A172 (cell line): ENCODE measurements at regions not wholly inside any gene's neighbourhood (a gene's known extent, or its start where the extent isn't known, plus 50 kb on each side); places are given as distances from the start of the nearest gene placed in this dataset.

Experiments used
- DNase-seq: peaks from one replicate; pipeline ENCODE4 v3.0.0-alpha.2; 2015; ENCODE audit warnings: low spot score

DNA sequence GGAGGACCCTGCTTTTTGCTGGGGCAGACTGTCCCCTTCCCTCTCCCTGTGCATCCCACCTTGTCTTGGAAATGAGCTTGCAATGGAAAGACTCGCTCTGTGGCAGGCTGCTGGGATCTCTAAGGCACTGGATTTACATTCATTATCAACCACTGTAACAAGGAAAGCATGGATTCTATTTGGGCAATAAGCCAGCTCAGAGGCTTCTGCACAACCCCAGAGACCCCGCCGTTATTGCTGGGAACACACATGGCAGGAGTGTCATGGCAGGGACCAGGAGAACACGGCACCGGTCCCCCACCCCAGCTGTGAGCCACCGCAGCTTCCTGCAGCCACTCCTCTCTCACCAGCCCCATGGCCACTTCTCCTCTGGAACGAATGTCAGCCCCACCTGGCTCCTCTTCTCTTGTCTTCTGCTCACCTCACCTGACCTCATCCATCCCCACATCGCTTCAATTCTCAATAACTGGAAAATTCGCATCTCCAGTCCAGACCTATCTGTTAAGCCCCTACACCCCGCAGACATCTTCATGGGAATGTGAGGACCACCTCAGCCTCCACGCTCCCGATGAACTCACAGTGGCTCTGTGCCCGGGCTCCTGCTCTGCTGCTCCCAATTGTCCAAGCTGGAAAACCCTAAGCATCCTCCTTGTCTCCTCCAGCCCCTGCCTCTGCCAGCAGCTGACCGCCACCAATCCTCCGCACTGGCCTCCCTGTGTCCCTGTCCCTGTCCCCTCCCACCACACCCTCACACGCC is 181.5 kb downstream of the USP12 start:
- DNase-seq = no peak

DNA sequence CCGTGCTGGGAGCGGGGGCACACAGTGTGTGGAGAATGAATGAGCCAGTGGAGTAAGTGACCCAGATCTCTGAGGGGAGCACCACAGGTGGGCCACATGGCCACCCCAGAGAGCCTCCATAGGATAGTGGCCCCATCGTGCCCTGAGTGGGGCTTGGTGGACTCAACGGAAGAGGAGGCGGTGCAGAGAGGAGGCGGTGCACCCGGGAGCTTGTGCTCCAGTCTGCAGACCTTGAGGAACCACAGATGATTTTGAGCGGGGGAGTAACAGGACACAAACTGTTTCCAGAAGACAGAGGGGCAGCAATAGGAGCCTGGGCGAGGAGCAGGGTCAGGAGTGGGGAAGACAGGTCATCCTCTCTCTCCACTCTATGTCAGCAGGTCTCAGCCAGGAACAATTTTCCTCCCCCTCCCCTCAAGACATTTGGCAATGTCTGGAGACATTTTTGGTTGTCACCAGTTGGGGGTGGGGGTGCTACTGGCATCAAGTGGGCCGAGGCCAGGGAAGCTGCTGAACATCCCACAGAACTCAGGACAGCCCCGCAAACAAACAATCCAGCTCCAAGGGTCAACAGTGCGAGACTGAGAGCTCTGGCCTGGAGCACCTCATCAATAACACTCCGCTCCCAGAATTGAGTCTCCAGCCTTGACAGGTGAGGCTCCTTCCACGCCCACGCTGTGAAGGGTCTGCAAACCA is 182.2 kb downstream of the USP12 start:
- DNase-seq = no peak

DNA sequence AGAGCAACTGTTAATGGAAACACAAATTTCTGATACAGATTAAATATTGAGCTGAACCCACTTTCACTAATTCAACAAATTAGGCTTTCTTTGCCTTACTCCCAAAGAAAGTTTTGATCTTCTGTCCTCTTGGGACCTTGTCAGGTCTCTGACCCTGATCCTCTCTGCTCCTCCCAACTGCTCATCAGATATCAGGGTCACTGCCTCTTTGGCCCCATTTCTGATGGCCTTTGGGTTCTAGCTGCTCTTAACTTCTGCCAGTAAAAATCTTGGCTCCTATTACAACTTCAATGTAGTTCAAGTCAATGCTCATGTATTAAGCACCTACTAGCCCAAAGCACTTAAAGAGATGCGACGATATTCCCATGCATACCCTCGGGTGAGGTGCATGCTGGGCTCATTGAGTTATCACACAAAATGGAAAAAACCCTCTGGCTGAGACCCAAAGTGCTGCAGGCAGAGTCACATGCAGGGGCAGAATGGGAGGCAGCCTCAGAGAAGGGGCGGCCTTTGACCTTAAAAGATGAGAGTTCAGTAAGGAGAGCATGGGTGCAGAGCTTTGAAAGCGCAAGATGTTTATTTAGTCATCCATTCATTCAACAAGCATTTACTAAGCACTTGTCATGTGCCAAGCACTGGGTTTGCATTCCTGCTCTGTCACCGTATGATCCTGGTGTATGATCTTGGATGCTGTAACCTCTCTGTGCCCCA is 183.4 kb downstream of the USP12 start:
- DNase-seq = no peak

DNA sequence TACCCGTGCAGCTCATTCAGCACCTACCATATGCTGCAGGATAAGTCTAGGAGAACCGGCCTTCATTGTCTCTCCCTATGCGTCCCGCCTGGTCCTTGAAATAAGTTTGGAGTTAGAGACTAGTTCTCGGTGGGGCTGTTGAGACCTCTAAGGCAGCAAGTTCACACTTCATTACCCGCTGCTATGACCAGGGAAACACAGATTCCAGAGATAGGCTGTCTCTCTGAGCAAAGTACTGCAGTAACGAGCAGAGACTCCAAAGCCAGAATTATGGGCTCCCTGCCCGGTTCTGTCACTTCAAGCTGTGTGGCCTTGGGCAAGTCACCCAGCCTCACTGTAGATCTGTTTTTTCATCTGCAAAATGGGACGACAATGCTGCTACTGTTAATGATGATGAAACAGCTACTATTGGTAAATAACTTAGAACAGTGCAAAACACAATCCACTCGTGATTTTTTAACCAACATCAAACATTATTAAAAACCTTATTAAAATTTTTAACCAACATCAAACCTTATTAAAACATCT is 184.1 kb downstream of the USP12 start:
- no peak for DNase-seq

DNA sequence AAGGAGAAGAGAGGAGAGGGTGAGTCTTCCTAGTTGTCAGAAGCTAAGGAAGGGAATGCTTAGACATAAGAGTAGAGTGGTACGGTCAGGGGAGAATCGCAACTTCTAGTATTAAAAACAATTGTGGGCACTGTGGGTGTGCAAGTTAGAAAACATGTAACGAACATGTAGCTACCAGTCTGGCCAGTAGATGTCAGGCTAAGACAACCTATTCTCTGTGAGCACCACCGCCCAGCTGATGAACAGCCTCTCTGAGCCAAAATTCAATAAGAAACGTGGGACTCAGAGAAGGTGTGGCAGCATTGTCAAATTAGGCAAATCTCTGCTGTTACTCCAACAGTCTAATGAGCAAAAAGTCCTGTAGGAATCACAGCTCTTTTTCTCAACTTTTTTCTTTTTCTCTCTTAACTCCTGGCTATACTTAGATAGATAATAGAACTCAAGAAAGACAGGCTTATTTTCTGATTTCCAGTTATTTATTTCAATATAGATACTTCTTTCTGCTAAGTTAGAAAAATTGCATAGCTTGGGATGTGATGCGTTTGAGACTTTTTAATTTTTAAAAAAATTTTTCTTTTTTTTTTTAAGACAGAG is 186.2 kb downstream of the USP12 start:
- DNase-seq = peak; percentile 81

DNA sequence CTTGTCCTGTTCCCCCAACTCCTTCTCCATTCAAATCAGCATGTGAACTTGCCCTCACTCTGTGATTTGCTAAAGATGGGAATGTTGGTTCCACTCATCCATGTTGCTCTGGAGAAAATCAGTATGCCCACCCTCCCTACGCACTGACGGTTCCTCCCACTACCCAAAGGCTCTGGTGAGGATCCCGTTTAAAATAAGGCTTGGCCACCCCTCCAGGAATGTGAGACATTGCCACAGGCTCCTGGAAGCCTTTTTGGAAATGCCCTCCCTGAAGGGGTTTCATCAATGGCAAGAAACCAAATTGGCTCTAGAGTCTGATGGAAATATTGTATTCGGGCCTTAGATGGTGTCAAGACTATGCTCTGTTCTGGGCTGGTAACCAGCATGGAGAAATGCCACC is 187.3 kb downstream of the USP12 start:
- no peak for DNase-seq

DNA sequence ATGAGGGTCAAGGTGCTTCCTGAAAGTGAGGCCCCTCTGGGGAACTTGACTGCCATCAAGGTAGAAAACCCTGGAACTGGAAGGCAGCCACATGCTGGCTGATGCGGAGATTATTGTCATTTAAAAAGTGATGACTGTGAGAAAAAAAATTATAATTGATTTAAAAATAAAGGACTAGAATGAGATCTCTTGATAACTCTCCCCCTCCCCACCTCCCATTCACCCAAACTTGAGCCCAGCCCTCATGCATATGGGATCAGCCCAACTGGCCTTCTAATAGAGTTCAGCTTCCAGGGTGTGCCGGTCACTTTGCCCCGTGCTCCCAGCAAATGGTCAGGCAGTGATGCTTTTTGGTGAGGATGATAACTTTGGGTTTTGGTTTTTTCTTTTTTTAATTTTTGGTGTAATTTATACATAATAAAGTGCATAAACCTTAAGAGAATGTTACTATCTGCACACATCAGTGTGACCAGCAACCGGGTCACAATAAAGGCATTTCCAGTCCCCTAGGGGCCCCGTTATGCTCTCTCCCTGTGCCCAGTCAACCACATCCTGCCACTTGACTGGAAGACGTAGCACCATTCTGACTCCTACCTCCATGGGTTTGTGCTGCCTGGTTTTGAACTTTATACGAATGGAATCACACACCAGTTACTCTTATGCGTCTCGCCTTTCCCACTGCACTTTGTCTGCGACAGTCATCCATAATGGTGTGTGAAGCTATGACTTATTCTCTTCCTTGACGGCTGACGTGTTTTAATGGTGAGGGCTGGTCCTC is 187.9 kb downstream of the USP12 start:
- peak; percentile 79 for DNase-seq

DNA sequence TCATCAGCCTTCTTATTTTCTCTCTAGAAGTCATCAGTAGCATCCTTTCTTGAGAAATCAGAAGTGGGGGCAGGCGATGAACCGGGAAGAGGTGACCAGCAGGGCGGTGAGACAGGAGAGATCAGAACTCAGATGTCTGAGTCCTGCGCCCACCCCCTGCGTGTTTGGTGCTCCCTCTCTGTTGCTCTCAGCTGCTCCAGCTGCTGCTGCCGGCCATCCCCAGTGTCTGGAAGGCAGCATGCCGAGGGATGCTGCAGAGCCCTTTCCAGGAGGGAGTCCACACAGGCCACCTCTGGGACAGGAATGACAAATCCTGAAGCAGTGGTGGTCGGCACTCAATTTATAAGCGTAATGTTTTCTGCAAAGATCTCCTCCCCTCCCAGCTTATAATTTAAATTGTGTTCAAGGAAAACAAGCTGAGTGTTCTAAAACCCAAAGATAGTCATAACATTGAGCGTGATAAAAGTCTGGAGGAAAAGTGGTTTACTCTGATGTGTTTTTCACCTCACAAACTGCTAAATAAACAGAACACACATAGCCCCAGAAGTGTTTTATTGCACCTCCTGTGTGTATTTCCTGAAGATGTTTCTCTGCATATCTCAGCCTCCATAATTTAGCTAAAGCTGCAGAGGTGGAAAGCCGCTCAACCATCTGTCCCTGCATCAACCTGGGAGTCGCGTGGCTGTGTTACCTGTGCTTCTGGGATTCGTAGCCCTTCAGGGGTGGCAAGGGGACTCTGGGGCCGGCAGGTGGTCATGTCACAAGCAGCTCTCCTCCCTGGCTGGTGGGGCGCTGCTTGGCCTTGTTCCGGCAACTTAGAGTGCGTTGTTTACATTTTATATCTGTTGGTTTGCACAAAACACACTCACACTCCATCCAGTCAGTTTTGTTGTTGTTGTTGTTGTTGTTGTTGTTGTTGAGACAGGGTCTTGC is 191.2 kb downstream of the USP12 start:
- no peak for DNase-seq

DNA sequence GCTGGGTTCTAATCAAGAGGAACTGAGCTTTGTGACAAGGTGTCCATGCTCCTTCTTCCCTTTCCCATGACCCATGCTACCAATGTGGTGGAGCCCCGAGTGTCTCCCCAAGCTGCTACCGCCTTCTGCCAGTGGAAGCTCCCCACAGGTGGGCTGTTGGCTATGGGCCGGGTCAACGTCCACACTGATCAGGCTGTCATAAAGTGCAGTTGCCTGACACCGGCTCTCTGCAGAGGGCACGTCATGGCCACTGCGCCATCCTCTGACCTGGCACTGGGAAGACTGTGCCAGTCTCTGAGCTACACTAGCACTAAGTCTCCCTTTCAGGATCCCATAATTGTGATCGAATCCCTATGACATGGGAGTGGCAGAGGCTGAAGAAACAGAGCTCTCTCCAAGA is 192.3 kb downstream of the USP12 start:
- no peak for DNase-seq

DNA sequence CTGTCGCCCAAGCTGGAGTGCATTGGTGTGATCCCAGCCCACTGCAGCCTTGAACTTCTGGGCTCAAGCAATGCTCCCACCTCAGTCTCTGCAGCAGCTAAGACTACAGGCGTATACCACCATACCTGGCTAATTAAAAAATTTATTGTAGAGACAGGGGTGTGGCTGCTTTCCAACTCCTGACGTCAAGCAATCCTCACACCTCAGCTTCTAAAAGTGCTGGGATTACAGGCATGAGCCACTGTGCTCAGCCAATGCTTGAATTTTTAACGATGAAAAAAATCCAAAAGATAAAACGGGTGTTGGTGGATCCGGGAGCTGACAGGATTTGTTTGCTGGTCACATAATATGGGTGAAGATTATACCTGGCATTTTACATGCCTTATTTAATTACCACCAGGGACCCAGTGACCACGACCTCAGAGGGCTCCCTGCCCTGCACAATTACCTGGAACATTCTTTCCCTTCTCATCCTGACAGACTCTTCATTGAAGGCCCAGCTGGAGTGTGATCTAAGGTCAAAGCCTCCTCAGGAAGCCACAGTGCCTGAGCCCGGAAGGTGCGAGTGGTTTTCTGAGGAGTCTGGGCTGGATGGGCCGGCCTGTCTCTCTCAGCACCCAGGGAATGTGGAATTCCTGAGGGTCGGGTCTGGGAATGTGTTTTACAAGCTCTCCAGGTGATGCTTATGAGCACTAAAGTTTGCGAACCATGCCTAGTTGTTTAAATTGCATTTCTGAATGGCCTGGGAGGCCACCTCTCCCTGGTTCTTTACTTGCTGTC is 193.3 kb downstream of the USP12 start:
- peak; percentile 42 for DNase-seq

DNA sequence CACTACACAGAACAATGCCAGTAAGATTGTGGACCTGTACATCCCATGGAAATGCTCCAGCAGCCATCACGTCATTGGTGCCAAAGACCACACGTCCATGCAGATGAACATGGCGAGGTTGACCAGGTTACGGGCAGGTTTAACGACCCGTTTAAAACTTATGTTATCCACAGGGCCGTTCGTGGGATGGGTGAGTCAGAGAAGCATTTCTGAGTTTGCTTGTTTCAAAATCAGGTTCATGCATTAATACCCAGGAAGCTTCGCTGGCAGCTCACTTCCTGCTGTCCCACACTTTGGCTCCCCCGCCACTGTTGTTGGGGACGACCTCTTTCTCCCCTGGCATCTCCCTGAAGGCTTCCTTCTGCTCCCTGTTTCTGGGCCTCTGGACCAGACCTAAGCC is 194.1 kb downstream of the USP12 start:
- DNase-seq = peak; percentile 48

DNA sequence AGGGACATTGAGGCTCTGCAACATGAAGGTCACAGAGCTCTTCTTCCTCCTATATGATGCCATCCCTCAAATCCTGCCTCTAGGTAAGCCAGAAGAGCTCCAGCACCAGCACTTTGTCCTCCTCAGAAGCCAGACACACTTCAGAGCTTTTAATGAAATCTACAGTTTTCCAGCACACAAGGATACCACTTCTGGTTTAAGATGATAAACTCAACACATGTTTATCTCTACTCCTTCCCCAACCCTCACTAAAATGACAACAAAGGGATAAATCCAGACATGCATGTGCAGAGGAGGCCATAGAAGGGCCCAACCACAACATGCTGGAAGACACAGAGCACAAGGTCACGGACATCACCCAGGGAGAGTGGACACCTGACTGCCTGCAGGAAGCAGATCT is 195.3 kb downstream of the USP12 start:
- DNase-seq = no peak

DNA sequence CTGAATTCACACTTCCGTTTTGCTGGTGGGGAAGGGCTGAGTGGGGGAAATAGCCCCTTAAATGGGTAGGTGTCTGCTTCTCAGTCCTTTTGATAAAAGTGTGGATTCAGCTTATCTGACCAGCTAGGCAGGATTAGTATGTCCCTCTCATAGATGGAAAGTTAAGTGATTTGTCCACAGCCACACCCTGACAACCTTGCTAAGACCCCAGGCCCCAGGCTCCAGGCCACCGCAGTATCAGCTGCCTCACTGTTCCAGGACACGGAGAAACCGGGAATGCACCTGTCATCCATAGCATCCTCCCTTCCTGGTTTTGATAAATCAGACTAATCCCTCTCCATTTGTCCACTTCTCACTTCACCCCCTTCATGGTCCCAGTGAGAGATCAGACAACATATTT is 197.7 kb downstream of the USP12 start:
- DNase-seq = no peak

DNA sequence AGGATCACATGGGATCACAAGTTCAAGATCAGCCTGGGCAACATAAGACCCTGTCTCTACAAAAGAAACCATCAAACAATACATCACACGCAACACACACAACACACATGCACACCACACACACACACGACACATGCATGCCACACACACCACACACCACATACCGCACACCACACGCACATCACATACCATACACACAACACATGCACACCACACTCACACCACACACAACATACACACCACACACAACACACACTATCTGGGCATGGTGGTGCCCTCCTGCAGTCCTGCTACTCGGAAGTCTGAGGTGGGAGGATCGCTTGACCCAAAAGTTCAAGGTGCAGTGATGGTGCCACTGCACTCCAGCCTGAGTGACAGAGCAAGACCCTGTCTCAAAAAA is 198.3 kb downstream of the USP12 start:
- no peak for DNase-seq

DNA sequence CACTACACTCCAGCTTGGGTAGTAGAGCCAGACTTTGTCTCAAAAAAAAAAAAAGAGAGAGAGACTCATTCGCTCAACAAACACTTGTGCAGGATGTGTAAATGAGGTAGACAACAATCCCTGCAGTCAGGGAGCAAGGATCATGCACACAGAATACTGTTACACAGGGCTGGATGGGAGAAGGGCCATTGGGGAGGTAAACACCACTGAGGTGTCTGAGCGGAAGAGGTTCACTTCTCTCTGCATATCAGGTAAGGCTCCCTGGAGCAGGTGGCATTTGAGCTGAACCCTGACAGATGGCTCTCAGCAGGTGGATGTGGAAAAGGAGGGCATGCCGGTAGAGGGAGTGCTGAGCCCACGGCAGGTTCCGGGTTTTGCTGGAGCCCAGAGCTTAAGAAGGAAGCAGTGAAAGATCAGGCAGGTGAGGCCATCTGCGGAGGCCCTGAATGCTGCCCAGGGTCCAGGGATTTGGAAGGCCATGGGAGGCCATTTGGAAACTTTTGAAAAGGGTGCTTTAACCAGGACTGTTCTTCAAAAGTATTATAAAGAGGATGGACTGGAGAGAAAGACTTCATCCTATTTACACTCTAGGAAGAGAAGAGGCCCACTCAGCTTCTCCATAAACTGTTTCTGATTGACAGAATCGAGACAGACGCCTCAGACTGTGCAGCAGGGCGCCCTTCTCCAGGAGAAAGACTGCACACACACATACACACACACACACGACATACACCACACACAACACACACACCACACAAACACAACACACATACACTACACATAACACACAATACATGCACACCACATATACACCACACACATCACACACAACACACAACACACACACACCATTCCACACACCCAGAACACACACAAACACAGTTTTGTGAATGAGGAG is 199.4 kb downstream of the USP12 start:
- no peak for DNase-seq

DNA sequence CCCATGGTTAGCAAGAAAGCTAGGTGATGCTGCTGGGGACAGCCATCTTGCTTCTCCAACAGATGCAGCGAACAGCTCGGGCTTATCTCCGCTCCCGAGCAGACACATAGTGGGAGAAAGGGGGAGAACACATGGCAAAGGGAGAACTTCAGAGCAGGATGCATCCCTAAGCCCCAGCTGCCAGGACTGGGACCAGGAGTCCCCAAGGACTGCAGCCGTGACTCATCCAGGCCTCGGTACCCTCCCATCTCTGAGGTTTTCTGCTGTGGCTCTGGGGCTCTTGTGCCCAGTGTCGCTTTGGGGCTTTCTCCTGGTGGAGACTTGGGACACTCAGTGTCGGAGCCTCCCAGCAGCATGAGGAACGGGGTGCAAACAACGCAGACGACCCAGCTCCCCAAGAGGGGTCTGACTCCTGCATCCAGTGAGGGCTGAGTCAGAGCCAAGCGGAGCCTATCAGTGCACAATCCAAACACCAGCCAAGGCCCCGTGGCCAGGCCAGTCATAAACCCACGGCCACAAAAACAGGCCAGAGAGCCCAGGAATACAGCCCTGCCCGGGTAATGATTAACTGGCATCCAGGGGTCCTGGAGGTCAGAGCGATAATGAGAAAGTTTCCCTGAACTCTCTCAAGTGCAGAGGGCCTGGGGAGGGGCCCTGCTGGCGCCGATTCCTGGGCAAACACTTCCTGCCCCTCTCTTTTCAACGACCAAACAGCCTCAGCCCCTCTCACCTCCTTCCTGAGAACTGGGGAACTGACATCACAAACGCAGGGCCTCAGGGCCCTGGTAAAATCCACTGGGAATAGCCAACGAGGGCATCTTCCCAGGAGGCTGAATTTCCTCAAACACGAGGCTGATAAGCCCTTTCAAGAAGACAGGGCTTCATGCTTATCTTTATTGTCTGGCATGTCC is 202.9 kb downstream of the USP12 start:
- peak; percentile 78 for DNase-seq
